ENCODE measurements at regions not wholly inside any gene's neighbourhood (a gene's known extent, or its start where the extent isn't known, plus 50 kb on each side); places are given as distances from the start of the nearest gene placed in this dataset.

DNA sequence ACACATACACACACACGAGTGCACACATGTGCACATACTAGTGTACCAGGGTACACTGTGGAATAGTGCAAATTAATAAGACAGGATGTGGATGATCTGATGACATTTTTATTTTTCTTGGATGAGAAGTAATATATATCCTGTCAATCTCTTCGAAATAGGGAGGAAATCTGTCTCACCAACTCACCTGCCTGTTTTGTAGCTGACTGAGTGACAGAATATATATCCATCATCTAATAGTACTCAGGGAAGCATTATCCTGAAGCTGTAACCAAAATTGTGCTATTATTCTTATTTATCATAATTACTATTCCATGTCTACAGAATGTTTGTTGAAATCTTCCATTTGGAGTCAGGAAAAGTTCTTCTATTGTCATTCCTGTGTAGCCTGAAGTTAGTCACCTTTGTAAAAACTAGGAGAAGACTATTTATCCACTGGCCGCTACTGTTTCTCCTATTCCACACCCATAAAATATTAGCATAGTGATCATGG, 888.0 kb downstream of the TRAM1L1 start:
- TF ChIP-seq, protein P1, sequence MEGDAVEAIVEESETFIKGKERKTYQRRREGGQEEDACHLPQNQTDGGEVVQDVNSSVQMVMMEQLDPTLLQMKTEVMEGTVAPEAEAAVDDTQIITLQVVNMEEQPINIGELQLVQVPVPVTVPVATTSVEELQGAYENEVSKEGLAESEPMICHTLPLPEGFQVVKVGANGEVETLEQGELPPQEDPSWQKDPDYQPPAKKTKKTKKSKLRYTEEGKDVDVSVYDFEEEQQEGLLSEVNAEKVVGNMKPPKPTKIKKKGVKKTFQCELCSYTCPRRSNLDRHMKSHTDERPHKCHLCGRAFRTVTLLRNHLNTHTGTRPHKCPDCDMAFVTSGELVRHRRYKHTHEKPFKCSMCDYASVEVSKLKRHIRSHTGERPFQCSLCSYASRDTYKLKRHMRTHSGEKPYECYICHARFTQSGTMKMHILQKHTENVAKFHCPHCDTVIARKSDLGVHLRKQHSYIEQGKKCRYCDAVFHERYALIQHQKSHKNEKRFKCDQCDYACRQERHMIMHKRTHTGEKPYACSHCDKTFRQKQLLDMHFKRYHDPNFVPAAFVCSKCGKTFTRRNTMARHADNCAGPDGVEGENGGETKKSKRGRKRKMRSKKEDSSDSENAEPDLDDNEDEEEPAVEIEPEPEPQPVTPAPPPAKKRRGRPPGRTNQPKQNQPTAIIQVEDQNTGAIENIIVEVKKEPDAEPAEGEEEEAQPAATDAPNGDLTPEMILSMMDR (conservative IDR thresholded peaks at IDR 0.05 in 1 of 2, IDR thresholded peaks at IDR 0.05 in 1 of 2; ENCODE audit: low read depth in 1 of 2, low read length in 2 of 2) = no peak
- TF ChIP-seq EZH2 (IDR thresholded peaks at IDR 0.05; ENCODE audit: low read length, missing control alignments) = no peak
